CD4-positive, alpha-beta T cell treated with Interleukin-1 beta for 1 hour (primary cell): ENCODE measurements at regions not wholly inside any gene's neighbourhood (a gene's known extent, or its start where the extent isn't known, plus 50 kb on each side); places are given as distances from the start of the nearest gene placed in this dataset.
"Not testable (repeated sequence)": the region's sequence is repeated elsewhere in the genome, so short reads cannot be mapped to it uniquely, and the experiment has no call there.

Experiments
- DNase-seq, 2 donors: peaks; one replicate each; pipeline ENCODE4 v3.0.0-alpha.2; 2020 to 2022

DNA sequence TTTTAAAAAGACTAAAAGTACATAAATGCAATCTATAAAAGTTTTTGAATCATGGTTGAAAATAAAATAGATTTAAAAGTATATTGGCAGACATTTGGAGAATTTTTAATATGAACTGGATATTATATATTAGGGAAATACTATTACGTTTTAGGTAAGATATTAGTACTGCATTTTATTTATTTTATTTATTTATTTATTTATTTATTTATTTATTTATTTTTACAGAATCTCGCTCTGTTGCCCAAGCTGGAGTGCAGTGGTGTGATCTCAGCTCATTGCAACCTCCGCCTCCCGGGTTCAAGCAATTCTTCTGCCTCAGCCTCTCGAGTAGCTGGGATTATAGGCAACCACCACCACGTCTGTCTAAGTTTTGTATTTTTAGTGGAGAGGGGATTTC lies 890.1 kb upstream of the MANEA start:
- DNase-seq = not testable (repeated sequence)

DNA sequence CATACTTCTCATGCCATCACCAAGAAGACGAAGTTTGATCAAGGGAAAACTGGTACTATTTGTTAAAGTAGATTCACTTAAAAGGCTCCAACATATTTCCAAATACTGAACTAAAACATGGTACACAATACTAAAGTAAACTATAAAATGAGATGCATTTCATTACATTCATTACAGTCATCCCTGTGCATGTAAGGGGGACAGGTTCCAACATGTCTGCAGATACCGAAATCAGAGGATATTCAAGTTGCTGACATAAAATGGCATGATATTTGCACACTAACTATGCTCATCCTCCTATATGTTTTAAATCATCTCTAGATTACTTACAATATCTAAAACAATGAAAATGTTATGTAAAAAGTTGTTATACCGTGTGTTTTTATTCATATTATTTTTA lies 893.9 kb upstream of the MANEA start:
- DNase-seq = no peak

DNA sequence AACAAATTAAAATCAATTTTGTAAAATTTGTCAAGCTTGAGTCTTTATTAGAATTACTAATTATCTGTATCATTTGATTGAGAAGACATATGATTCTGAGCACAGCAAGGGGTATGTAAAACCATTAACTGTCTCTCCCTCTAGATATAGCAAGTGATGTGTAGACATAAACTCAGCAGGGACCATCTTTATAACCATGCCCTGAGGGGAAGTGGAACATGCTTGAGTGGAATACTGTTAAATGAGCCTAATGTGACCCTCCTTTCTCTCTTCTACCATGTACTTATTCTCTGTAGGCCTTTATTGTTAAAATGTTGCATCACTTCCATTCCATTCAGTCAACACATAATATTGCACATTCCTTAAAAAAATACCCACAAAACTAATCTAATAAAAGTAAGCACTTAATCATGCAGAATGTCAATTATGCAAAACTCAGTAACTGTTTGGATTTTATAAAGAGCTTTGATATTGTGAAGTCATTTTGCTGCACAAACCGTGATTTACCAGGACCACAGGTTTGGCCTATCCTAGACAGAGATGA lies 896.6 kb upstream of the MANEA start:
- no peak for DNase-seq

DNA sequence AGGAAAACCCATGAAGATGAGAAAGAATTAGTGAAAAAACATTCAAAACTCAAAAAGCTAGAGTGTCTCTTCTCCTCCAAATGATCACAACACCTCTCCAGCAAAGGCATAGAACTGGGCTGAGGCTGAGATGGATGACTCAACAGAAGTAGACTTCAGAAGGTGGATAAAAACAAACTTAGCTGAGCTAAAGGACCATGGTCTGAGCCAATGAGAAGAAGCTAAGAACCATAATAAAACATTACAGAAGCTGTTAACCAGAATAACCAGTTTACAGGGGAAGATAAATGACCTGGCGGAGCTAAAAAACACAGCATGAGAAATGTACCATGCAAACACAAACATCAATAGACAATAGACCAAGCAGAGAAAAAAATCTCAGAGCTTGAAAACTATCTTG lies 904.1 kb upstream of the MANEA start:
- DNase-seq = no peak

DNA sequence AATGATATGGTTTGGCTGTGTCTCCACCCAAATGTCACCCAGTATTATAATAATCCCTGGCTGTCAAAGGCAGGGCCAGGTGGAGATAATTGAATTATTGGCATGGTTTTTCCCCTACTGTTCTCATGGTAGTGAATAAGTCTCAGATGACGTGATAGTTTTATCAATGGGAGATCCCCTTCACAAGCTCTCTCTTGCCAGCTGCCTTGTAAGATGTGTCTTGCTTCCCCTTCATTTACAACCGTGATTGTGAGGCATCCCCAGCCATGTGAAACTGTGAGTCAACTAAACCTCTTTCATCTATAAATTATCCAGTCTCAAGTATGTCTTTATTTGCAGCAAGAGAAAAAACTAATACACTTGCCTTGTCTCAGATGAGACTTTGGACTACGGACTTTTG lies 907.3 kb upstream of the MANEA start:
- DNase-seq = no peak

DNA sequence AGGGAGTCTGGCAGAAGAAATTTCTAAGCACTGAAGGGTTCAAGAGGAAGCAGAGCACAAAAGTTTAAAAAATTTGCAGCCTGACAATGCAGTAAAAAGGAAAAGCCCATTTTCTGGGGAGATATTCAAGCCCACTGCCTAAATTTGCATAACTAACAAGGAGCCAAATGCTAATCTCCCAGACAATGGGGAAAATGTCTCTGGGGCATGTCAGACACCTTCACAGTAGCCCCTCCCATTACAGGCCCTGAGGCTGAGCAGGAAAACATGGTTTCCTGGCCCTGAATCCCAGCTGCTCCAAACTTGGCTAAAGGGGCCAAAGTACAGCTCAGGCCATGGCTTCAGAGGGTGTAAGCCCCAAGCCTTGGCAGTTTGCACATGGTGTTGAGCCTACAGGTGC lies 908.5 kb upstream of the MANEA start:
- no peak for DNase-seq

DNA sequence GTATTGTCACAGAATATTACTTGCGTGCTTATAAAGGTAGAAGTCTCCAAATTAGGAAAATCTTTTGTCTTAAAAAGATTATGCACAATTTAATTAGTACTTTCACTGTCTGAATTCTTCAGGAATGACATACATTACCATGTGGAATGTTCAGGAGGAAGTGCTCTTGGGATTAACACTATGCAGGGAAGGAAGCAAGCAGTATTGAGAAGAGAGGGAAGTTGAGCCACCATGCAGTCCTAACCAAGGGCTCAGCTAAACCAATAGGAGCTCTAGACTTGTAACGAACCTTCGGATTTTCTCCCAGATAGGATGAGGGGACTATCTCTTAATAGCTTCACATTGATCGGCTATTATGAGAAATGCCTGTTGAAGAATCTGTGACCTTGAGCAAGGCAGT lies 918.4 kb upstream of the MANEA start:
- DNase-seq = no peak

DNA sequence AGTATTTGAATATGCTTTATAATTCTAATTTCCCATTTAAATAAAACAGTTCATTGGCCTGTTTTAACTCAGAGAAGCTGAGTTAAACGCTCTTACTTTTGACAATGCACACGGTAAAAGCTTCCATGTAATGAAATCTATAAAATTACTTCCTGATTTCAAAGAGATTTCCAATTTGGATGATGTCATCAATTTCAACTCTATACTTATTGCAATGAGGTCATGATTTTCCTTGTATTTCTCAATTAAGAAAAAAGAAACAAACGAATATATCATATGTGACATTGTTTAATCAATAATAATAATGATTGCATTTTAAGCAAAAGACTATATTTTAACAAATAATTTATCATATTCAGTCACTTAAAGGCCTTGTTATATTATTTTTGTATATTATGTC lies 926.1 kb upstream of the MANEA start:
- no peak for DNase-seq

DNA sequence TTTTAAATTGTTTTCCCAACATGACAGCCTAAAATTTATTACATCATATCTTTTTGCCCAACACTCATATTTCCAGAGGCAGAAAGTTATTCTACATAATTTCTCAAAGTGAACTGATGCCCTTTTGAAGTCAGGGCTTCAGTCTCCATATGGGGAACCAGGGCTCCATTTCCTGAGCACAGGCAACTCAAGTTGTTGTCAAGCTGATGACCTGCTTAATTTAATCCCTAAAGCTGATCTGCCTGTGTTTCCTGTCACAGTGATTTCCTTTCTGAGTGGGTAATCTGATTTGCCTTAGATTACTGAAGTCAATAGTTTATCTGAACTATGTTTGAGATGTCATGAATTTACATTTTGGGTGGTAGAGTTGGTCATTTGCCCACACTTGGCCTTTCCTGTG lies 932.1 kb upstream of the MANEA start:
- DNase-seq = no peak

DNA sequence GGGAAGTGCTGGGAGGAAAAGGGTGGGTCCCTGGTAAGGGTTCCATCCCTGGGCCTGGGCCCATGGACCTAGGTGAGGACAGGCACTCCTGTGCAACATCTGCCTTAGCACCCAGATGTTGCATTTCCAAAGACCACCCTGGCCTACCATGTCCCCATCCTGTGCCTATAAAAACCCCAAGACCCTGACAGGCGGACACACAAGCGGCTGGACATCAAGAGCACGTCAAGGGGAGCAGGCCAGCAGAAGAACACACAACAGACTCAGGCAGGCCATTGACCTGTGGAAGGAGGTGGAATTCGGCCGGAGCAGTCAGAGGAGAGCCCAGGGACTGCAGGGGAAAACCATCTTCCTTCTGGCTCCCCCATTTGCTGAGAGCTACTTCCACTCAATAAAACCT lies 937.8 kb upstream of the MANEA start:
- no peak for DNase-seq

DNA sequence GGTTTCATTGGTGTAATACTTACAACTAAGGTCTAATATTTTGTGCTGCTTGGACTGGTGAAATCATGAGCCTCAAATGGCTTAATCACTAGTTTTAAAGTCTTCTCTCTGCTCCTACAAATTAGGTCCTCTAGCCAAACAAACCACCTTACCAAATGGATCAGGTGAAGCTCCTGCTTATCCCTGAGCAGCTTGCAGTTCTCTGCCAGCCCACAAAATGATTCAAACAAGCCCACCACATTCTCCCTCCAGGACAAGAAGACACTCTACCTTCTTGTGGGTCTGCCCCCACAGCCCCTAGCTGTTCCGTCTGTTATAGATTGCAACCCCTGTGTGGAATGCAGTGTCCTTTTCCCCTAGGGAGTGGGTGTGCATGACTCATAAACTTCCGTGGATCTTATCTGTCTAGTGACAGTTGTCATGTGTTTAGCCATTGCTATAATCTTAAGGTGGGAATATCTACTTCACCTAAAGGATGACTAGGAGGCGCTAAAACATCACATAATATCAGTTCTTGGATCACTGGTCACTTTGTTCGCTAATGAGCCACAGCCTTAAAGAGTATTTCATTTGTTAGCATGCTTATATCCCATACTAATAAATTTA lies 940.5 kb upstream of the MANEA start:
- no peak for DNase-seq

DNA sequence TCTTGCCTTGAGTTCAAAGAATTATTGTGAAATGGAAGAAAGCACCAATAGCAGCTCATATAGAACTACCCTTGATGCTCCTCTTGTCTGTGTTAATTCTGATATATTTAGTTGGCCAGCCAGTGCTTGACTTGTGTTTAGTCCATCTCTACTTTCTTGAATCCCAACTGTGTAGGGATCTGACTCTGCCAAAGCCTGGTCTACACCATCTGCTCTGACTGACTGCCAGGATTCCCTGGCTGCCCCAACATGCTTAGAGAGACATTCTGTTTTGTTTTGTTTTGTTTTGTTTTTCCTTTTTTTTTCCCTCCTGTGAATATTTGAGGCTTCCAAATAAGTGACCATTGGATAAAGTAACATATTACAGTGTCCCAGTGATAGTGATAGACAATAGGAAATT lies 953.7 kb upstream of the MANEA start:
- no peak for DNase-seq

DNA sequence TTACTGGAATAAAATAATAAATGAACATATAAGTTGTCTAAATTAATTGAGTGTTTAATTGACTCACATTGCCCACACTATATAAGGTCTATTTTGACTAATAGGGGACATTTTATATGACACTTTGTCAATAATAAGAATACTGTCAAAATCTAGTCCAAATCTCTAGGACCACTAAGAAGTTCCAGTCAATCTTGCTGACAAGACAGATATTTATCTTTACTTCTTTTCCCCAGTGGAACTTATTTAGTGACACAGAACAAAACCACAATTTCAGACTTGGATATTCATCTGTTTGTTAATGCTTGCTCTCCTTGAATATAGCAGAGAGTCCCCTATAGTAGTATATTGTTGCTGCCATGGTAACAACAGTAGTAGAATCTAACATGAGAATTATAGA lies 954.6 kb upstream of the MANEA start:
- no peak for DNase-seq

DNA sequence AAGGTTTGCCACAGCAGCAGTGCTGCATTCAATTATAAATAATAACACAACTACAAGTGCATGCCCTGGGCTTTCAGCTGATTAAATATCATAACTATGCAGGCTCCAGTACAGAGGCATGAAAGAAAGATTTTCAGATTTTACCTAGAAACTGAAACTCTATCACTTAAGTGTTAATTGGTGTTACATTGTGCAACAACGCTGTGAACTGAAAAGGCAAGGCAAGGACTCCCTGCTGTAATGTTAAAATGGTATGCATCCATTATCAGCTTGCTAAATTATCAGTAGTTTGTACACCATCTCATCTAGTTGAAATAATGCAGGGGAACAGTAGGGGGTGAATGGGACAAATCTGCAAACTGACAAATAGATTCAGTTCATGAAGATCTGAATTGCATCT lies 976.7 kb upstream of the MANEA start:
- DNase-seq = no peak

DNA sequence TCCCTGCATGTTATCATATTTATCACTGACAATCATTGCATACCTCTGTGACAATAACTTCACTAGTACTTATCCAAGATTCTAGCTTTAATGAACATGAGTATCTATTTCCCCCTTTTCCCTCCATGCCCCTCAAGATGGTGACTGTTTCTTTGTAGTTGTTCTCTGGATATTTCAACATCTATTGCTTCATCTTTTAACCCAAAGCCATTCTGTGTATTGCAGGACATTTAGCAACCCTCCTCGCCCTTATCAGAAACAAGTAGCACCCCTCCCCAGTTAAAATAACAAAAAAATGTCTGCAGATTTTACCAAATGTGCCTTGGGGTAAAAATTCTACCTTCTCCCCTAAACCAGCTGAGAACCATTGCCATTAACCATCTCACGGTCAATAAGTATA lies 979.8 kb upstream of the MANEA start:
- no peak for DNase-seq

DNA sequence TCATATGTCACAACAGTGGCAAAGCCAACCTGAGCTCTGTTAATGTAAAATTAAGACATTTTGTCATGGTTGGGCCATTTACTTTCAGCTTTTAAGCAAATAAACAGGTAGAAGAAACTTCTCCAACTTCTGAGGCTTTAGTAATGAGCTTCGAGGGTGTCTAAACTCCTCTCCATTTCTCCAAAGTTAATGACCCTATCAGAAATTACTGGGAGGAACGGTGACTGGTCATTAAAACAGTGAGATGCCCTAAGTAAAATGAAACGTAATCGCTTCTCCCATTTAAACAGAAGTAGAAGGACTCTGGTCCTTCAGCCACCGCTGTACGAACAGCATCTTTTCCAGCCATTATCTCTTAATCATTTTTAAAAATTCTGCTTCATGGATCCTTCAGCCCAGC lies 986.9 kb upstream of the MANEA start:
- no peak for DNase-seq

DNA sequence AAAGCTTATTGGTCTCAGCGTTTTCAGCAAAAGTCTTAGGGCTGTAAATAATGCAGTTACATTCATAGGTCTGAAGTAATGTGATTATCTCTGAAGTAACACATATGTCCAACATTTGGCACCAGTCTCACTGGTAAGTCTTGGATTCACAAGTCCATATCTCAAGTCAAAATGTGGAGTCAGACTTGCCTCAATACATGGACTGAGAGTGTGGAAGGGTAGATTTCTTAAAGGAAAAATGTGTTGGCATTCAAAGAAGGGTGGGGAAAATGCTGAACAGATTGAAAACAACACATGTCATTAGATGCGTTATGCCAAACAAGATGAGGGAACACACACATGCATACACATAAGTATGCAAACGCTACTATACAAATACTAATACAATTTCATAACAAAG lies 989.0 kb upstream of the MANEA start:
- DNase-seq = no peak

DNA sequence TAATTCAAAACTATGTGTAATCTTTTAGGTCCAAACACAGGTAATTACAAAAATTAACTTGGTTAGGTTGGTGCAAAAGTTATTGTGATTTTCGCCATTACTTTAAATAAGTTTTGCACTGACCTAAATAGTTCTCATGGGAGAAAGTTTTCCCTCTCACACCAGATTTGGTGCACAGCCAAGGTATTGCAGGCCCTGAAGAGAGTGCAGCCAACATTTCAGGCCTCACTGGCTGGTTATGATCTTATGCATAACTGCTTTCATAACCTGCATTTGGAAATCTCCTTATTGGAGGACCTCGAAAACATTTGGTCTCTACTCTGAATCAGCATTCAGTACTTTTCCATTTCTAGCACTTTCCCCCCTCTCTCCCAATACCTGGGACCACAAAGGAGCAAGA lies 993.1 kb upstream of the MANEA start:
- no peak for DNase-seq

DNA sequence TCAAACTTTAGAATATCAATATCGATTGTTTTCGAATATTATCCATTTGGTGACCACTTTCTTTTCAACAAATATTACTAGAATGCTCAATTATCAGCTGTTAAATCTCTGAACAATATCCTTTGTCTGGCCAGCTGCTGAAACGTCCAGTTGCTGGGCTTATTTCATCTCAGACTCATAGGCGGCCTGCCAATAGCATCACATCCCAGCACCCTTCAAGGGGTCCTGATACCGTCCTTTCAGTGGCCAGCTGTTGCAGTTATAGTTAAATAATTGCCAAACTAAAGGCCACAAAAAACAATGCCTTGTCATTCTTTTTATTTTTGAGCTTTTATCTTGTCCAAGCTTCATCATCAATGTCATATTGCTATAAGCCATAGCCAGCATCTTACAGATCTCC lies 1006.8 kb upstream of the MANEA start:
- DNase-seq = no peak

DNA sequence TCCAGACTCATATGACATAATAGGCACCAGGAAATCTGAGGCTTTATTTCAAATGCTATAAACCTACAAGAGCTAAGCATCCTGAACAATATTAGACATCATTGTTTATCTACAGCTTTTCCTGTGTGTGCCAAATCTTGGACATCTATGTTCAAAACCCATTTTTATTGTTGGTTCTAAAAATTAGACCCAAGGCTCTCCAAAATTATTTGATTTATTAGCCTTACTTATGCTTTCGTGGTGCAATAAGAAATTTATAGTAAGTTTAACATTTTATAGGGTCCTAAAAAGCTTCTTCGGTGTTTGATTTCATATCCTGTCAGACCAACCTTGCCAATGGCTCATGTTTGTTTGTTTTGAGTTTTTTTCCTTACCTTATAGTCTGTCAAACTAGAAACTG lies 1014.5 kb upstream of the MANEA start:
- DNase-seq = no peak

DNA sequence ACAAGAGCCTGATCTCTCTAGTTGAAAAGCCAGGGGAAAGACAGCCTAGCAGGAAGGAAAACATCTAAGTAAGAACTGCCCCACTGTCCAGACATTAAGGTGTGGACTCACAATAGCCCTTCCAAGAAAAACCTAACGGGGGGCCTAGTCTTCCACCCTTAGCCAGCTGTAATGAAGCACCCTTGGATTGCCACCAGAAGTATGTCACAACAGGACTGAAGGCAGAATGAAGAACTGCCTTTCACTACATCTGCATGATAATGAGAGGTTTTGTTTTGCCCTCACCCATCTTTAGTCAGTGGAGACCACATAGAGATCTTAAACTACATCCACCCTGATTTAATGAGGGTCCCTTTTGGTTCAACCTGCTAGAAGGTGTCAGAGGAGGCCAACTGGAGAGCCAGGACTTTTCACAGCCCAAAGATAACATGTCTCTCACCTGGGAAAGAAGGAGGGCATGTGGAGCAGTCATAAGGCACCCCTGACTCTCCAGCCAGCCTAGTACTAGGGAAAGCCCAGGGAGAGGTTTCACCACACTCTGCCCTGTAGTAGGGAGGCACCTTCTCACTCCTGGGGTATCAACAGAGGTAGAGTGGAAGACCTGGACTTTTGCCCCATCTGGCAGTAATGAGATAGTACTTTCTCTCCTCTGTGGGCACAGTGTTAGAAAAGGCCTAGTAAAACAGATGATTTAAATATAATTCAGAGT lies 1017.4 kb upstream of the MANEA start:
- no peak for DNase-seq

DNA sequence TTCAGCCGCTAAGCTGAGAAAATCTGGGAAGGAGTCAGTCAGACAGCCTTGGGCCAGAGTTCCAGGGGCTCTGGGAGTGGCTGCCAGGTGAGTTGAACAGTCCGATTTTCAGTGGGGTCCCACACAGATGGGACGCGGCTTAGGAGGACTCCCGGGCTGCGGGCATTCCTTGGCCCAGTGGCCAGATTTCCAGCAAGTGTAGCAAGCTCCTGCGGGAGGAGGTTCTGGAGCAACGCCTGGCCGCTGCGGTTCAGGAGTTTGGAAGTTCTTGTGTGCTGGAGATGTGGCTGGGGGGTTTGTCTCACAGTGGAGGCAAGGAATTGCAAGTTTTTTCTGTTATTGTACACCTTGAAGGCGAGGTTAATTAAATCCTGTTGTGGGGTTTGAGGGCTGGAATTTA lies 1020.1 kb upstream of the MANEA start:
- DNase-seq = not testable (repeated sequence)

DNA sequence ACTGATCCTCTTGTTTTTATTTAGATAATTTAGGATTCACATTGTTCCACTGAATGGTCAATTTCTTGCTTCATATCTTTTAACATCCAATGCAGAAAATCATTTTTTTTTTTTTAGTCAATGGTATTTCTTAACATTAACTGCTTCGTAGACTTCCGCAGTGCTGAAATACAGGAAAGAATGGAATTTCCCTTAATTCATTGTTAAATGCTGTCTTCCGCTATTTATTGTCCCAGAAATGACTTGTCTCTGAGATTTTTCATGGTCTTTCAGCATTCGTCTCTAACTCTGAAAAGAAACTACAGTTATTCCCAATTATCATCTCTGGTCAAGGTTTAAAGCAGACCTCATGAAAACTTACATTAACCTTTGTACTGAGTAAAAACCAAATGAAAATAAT lies 1029.1 kb upstream of the MANEA start:
- DNase-seq = no peak

DNA sequence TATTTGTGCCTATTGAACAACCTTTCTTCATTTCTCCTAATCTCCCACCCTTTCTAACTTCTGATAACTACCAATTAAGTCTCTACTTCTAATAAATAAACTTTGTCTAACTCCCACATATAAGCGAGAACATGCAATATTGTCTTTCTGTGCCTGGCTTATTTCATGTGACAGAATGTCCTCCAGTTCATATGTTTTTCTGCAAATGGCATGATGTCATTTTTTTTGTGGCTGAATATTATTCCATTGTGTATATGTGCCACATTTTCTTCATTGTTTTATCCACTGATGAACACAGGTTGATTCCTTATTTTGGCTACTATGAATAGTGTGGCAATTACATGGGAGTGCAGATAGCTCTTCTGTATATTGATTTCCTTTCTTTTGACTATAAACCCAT lies 1041.5 kb upstream of the MANEA start:
- no peak for DNase-seq

DNA sequence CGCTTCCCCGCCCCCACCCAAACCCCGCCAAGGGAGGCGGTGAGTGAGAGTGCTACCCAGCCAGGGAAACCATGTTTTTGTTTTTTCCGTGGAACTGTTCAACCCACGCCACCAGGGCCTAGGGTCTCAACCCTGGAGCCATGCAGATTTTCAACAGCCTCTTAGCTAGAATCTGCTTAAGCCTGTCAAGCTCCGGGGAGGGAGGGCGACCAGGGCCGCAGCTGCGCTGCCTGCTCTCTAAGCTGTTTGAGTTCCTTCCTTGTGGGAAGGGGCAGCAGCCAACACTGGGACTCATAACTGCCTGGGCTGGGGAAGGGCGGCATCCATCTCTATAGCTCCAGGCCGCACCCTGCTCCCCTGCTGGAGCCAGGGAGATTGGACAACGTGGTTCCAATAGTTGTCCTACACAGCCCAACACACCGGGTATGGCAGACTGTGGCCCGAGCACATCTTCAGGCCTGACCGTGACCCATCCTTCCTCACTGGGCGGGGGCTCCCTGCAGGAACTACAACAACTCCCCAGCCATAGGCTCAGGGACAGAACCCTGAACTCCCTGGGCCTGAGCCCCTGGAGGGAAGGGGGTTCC lies 1065.7 kb upstream of the MANEA start:
- no peak for DNase-seq
